NOMO-1 treated with DMSO at 0.1 percent for 48 hours (cell line): ENCODE measurements at regions not wholly inside any gene's neighbourhood (a gene's known extent, or its start where the extent isn't known, plus 50 kb on each side); places are given as distances from the start of the nearest gene placed in this dataset.
"Not testable (repeated sequence)": the region's sequence is repeated elsewhere in the genome, so short reads cannot be mapped to it uniquely, and the experiment has no call there.

Experiments
- DNase-seq: peaks from one replicate; lab custom pipeline; 2025; ENCODE audit not compliant: unreplicated experiment; lab: John Stamatoyannopoulos, UW

DNA sequence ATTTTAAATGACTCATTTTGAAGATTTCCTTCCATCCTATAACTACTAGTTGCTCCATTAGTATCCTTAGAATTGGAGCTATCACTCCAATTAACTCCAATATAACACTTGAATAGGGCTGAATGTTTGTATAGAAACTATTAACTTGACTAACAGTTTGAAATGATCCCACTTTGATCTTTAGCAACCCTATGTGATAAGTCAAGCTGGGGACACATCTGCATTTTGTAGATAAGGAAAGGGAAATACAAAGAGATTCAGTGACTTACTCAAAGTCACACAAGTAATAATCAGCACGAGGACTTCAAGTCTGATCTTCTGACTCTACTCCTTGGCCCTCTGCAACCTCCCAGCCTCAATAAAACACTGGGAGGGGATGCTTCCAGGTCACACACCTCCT, 101.1 kb downstream of the TMEM215 start:
- no peak for DNase-seq

DNA sequence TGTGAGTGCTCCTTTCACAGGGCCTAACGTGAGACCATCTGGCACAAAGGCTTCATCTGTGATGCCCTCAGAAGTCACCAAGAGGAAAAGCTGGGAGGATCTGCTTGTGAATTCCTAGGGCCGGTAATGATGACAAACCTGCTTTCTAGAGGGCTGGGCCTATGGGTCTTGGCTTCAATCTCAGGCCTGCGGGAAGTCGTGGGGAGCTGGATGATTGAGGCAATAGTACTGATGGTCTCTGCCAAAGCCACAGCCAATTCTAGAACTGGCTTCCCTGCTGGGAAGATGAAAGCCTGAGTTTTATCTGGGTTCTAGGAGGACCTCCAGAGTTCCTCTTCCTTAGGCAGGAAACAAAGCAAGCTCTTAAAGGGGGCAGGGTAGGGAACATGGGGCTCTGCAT, 102.7 kb downstream of the TMEM215 start:
- DNase-seq, result no peak

- not testable (repeated sequence) for DNase-seq
Measured at GRCh38 chr9:32894485-32894884, 106.9 kb downstream of the APTX start.

DNA sequence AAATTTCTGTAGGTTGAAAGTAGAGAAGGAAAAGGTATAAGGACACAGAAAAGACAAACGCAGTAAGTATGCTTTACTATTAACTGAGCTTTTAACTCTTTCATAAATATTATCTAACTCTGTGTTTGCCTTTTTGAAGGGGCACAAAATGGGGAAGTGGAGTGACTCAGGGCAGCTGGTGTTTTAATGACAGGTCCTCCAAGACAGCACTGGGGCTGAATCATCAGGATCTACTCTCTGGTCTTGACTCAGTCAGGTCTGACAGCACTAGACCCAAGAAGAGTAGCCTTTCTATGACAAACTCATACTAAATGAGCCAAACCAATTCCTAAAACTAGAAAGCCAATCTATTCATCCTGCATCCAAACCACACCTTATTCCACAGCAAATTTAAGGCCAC, 102.2 kb downstream of the APTX start:
- peak; percentile 90 for DNase-seq

DNA sequence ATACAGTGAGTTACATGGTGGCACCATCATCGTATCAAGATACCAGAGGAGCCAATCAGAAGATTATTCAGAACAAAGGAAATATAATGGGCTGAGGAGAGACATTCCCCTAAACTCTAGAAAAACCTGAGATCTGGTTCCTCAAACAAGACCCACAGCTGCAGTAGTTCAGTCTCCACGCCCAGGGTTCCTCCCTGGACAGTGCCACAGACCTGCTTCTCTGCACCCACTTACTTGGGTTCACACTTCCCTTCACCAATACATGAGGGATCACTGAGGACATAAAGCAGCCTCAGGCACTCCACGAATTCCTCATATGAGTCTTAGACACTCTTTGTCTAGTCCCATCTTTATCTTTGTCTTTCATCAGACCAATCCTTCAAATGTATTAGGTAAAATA, 101.7 kb downstream of the APTX start:
- DNase-seq, result no peak

DNA sequence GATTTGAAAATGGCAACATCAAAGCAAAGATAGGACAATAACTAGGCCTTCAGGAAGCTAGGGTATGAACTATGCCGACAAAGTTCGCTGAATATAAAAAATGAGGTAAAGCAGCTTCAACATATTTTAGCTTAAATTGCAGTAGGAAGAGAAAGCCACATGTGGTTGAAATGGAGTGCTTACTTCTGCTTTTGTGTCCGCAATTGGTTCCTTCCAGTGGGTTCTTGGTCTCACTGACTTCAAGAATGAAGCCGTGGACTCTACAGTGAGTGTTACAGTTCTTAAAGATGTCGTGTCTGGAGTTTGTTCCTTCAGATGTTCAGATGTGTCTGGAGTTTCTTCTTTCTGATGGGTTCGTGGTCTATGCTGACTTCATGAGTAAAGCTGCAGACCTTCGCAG, 95.2 kb downstream of the APTX start:
- DNase-seq, result peak; percentile 95

- DNase-seq, result no peak
Measured at GRCh38 chr9:32915802-32916201, 85.6 kb downstream of the APTX start.

- no peak for DNase-seq
Measured at GRCh38 chr9:32918628-32919027, 82.8 kb downstream of the APTX start.
